Erythroblast (primary cell): ENCODE measurements at regions not wholly inside any gene's neighbourhood (a gene's known extent, or its start where the extent isn't known, plus 50 kb on each side); places are given as distances from the start of the nearest gene placed in this dataset.
"Not testable (repeated sequence)": the region's sequence is repeated elsewhere in the genome, so short reads cannot be mapped to it uniquely, and the experiment has no call there.

Experiments used
- GATA1 ChIP-seq: IDR thresholded peaks from 2 replicates; pipeline ENCODE4 v1.6.1; 2011; ENCODE audit warnings: low read depth, mild to moderate bottlenecking, control low read depth, low read length, moderate library complexity
- POLR2A ChIP-seq: IDR thresholded peaks from 2 replicates; pipeline ENCODE4 v1.6.1; 2011; ENCODE audit warnings: mild to moderate bottlenecking, low read length

DNA sequence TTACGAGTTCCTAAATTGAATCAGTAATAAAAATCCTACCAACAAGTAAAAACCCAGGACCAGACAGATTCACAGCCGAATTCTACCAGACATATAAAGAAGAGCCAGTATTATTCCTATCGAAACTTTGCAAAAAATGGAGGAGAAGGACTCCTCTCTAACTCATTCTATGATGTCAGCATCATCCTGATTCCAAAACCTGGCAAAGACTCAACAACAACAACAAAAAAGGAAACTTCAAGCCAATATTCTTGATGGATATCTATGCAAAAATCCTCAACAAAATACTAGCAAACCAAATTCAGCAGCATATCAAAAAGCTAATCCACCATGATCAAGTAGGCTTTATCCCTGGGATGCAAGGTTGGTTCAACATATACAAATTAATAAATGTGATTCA lies 84.6 kb upstream of the ADRB2 start:
- not testable (repeated sequence) for TF ChIP-seq POLR2A, GATA1
